CD1c-positive myeloid dendritic cell (primary cell): ENCODE measurements at regions not wholly inside any gene's neighbourhood (a gene's known extent, or its start where the extent isn't known, plus 50 kb on each side); places are given as distances from the start of the nearest gene placed in this dataset.
A peak's percentile ranks its signal among the peaks of the same experiment; 100 is the strongest.
"Not testable (repeated sequence)": the region's sequence is repeated elsewhere in the genome, so short reads cannot be mapped to it uniquely, and the experiment has no call there.

Source experiments
- DNase-seq: peaks from one replicate; pipeline ENCODE4 v3.0.0-alpha.2; 2016; ENCODE audit errors: extremely low spot score

GRCh38 chr18:59057969-59058368, 81.7 kb upstream of the SEC11C start:
- DNase-seq, result no peak

GRCh38 chr18:59059140-59059539, 80.5 kb upstream of the SEC11C start:
- DNase-seq, result no peak

DNA sequence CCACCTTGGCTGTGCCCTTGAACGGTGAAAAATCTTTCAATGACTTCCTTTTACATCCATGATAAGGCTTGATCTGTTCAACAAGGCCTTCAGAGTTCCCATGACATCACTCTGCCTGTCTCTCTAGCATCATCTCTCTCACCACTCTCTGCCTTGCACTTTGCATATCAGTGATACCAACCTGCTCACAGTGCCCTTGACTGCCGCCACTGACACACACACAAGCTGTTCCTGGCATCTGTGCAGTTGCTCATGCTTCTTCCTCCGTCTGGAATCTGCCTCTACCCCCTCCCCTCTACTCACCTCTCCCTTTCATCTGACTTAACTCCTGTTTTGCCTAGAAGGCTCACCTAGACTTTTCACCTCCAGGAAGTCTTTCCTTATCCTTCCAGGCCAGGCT, 79.1 kb upstream of the SEC11C start:
- no peak for DNase-seq

- DNase-seq, result no peak
Measured at GRCh38 chr18:59061914-59062642, 77.6 kb upstream of the SEC11C start.

DNA sequence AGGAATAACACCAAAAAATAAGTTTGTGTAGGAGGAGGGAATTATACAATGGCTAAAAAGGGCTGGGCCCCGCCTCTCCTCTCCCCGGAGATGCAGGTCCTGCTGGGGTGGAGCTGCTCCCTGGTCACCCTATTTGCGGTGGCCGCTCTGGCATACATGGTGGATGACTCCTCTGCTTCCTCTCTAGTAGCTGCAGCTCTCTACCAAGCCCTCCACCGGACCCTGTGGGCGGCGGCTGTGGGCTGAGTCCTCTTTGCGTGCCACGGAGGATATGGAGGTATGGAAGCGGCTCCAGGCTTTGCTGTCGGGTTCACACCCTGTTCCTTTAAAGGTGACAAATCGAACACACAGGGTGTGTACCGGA, 77.1 kb upstream of the SEC11C start:
- no peak for DNase-seq

DNA sequence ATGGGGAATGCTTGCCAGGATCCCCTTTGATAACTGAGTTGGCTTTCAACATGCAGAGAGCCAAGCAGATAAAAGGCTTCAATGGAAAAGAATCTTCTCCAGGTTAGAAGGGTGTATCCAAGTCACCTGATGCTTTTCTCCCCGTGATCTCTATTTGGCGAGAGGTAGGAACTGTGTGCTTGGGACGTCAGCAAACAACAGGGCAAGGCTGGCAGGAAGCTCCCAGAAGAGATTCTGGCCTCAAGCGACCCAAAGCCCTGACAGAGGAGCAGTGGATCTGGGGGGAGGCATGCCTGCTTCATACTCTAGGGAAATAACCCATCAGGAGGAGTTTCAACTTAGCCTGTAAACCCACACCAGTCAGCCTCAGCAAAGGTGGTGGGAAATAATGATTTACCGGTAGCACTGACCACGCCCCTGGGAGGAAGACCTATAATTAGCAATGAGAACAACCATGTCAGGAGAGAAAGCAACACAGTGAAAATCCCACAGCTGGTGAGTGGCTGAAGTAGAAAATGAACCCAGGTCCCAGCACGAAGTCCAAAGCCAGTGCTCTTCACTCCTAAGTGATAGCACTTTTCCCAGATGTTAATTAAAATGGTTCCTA, 76.3 kb upstream of the SEC11C start:
- no peak for DNase-seq

- DNase-seq, result no peak
Measured at GRCh38 chr18:59063912-59064311, 75.8 kb upstream of the SEC11C start.

DNA sequence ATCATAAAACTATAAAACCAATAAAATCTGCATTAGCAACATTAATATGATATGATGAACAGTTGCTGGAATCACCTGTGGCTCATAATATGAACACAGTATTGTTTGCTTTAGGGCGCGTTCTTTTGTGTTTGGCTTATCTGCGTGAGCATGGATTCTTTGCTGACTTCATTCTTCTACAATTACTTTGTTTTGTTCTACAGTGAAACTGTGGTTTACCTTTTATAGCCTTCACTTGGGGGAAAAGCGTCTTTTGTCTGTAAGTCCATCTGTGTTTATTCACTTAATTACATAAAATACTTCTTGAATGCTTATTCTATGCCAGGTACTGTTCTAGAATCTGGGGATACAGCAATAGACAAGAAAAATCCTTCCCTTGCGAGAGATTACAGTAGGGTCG, 74.0 kb upstream of the SEC11C start:
- DNase-seq, result no peak

- peak; percentile 4 for DNase-seq
Measured at GRCh38 chr18:59067873-59068272, 71.8 kb upstream of the SEC11C start.

DNA sequence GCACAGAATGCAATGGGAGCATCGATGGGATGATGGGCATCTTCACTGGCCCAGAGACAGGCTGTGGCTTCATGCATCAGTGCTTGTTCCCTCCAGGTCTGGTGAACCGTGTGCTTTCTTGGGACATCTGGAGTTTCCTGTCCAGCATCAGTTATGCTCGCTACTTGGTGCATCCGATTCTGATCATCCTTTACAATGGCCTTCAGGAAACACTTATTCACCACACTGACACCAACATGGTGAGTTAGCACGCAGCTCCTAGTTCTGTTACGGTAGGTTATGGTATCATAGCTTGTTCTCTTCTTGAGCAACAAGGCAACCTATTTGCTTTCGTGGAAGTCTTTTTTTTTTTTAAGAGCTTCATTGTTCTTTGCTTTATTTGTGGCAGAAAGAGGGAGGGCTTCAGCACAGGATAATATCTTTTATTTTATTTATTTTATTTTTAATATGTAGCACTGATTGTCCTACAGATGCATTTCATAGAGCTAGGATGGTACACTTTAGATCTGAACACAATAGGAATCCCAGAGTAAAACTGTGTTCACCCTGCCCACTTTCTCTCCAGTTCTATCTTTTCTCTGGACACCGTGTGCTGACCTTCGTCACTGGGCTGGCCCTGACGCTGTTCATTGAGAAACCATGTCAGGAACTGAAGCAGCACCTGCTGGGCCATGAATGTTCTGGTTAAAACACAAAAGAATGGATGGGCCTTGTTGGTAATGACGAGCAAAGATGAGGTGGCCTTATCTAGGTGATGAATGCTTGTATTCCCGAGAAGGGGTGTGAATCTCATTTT, 71.2 kb upstream of the SEC11C start:
- no peak for DNase-seq

- DNase-seq, result peak; percentile 83
Measured at GRCh38 chr18:59070181-59070912, 69.3 kb upstream of the SEC11C start.

- DNase-seq, result no peak
Measured at GRCh38 chr18:59072727-59073421, 66.8 kb upstream of the SEC11C start.

DNA sequence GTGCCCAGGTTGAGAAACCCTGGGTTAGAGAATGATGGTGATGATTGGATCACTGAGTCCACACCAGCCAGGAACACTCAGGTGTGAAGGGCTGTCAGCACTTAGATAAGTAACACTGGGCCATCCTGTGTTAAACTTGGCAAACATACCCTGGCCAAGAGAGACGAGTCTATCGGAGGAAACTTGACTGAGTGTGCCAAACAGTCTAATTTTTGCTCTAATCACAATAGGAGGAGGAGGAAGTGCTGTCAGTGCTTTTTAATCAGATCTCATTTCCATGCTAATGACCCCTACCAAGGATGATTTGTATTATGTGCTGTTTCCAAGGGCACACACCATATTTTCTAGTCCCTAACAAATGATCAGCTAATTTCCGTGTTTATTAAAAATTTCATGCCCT, 63.8 kb upstream of the SEC11C start:
- no peak for DNase-seq

DNA sequence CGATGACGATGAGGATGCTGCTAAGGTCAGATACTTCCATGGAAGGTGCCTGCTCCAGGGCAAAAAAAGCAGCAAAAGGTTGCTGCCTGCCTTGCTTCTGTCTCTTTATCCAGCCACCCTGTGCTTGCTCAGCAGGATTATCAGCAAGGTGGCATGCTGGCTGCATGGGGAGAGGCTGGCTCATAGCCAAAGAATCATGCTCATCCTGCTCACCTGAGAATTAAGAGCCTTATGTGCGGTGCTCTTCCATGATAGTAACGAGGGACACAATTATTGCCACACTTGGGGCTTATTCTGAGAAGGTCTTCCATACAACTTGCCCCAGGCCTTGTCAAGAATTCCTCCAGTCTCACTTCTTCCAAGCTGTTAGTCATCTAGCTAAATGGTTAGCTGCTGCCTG, 60.4 kb upstream of the SEC11C start:
- no peak for DNase-seq

DNA sequence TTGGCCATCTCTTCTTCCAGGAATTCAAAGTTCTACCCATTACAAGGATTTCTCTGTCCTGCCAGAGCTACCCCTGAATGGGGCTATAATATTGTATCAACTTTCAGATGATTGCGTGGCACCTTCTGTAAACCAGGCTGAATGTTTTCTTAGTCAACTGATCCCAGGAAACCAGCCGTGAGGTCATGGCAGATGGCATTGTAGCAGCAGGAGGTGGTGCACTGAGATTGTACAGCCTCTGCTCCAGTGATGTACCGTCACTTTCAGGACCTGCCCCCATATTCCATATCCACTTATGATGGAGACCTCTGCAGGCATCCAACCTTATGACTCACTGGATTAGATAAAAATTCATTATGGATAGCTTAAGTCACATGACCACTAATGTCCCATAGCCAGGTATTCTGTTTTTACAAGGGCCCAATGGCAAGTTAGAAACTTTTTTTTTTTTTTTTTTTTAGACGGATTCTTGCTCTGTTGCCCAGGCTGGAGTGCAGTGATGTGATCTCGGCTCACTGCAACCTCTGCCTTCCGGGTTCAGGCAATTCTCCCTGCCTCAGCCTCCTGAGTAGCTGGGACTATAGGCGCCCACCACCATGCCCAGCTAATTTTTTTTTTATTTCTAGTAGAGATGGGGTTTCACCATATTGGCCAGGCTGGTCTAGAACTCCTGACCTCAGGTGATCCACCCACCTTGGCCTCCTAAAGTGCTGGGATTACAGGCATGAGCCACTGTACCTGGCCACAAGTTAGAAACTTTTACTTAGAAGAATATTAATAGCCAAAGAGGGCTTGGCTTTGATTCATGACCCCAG, 59.8 kb upstream of the SEC11C start:
- not testable (repeated sequence) for DNase-seq

DNA sequence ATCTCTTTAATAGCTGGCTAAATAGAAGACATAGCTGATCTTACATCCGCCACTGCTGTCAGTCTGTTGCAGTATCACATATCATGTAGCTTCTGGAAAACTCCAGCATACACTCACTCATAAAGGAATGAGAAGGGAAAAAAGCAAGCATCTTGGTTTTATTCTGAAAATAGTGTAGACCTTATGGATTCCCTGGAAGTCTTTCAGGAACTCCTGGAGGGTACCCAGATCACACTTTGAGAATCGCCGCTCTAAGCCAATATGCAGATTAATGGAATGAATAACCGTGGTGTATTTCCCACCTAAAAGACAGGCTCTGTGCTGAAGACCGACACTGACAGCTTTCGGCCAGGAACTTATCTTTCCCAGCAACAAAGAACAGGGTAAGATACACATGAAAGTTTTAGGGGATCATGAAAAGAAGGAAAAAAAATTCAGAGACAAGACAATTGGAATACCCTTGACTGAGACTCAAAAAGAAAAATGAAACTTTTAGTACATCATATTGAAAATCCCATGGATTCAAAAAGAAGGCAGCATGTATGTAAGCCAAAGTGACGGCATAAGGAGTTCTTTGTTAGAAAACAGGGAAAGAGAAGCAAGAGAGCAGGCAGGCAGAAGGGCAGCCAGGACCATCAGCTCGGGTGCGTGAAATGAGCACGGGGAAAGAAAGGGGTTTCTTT, 56.4 kb upstream of the SEC11C start:
- no peak for DNase-seq

DNA sequence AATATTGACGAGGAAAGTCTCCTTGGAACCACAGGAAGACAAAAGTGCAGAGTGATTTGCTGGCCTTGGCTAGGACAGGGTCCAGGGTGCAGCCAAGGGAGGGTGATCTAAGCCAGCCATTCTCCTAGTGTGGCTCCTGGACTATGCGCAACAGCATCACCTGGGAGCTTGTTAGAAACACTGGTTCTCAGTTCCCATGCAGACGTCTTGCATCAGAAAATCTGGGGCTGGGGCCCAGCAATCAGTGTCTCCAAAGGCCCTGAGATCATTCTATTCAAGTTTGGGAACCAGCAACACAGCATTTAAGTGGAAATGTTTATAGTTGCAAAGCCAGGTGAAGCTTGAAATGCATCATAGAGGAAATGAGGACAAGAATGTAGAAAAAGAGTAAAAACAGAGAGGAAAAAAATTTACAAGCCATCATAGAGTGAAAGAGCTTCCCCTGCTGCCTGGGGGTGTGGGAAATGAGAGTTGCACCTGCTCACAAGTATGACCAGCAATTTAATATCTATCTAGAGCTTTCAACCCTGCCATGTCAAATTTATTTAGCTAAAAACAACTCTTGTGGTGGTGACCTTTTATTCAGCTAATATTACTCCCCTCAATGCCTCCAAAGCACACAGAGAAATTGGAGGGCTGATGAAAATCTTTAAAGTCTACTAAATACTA, 54.4 kb upstream of the SEC11C start:
- DNase-seq, result no peak

GRCh38 chr18:59085797-59086196, 53.9 kb upstream of the SEC11C start:
- DNase-seq, result no peak

DNA sequence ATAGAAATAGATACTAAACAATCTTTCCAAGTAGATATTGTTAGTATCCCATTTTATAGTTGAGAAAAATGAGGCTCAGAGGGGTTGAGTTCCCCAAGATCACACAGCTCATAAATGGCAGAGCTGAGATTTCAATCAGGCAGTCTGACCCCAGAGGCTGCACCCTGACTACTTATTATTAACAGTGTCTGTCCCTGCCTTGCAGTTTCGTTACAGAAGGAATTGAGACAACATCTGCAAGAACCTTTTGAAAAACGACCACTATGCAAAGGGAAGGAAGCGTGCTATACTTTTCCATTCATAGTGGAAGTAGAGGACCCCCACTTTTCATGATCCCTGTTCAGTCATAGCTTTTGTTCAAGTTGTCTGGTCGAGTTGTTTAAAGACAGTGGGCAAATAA, 53.2 kb upstream of the SEC11C start:
- no peak for DNase-seq

- DNase-seq, result no peak
Measured at GRCh38 chr18:59087391-59087790, 52.3 kb upstream of the SEC11C start.
